ENCODE measurements at regions not wholly inside any gene's neighbourhood (a gene's known extent, or its start where the extent isn't known, plus 50 kb on each side); places are given as distances from the start of the nearest gene placed in this dataset.

- TF ChIP-seq GABPA (IDR thresholded peaks at IDR 0.05; ENCODE audit: low read depth) (no peak), FOXK2 (IDR thresholded peaks at IDR 0.05) (no peak), HSF1 (IDR thresholded peaks at IDR 0.05; ENCODE audit: low read depth, low read length) (no peak)
Measured at GRCh38 chr4:131288441-131288840, 1860.7 kb upstream of the PCDH10 start (continued).

- SMC1A ChIA-PET (ENCODE audit: uncharacterized antibody, unreplicated experiment): no interaction called here
- no peak for TF ChIP-seq CBX3 (IDR thresholded peaks at IDR 0.05; ENCODE audit: borderline replicate concordance, low read depth)
- Histone ChIP-seq H3K9me3 (replicated peaks; ENCODE audit: control insufficient read depth, insufficient read depth, low read length) (no peaks in the 10 kb centered on the region), H4K20me1 (ENCODE audit: control insufficient read depth, insufficient read depth) (no peaks in the 10 kb centered on the region), H2AFZ (ENCODE audit: control insufficient read depth, low read depth, low read length) (no peak overlapping the region), H3K4me3 (no peak overlapping the region), H3K27me3 (replicated peaks in 1 of 2; ENCODE audit: control insufficient read depth in 2 of 2, insufficient read depth in 2 of 2, low read length in 1 of 2) (no peaks in the 10 kb centered on the region), H3K36me3 (ENCODE audit: control insufficient read depth in 2 of 2, insufficient read depth in 2 of 2, low read length in 1 of 2) (no peaks in the 10 kb centered on the region), H3K4me2 (ENCODE audit: control insufficient read depth, insufficient read depth) (no peak overlapping the region), H3K4me1 (ENCODE audit: control insufficient read depth, insufficient read depth, low read length) (no peaks in the 10 kb centered on the region), H3K79me2 (ENCODE audit: control insufficient read depth, insufficient read depth, low read length) (no peaks in the 10 kb centered on the region), H3K9ac (ENCODE audit: control insufficient read depth, insufficient read depth, low read length) (no peak overlapping the region), H3K27ac (ENCODE audit: control insufficient read depth, insufficient read depth) (no peak overlapping the region)
- ATAC-seq (no peak), FAIRE-seq (no peak), DNase-seq (ENCODE audit: low read depth, low spot score) (no peak)
- POLR2A ChIA-PET: no interaction called here
- WGBS (ENCODE audit: insufficient coverage, insufficient replicate concordance, low lambda C conversion rate, missing lambda C conversion rate): 0% methylated on average over 1 of the region's 1 CpG
- BruUV-seq (replicated peaks): no TSS peak
- in situ Hi-C loops (cut with MboI) (no loop called here), intact Hi-C loops (cut with micrococcal nuclease; ENCODE audit: unreplicated experiment) (no loop called here)
- CTCF ChIA-PET: no interaction called here
- RAD21 ChIA-PET (ENCODE audit: unreplicated experiment): no interaction called here
Measured at GRCh38 chr4:131296192-131296591, 1852.9 kb upstream of the PCDH10 start.

DNA sequence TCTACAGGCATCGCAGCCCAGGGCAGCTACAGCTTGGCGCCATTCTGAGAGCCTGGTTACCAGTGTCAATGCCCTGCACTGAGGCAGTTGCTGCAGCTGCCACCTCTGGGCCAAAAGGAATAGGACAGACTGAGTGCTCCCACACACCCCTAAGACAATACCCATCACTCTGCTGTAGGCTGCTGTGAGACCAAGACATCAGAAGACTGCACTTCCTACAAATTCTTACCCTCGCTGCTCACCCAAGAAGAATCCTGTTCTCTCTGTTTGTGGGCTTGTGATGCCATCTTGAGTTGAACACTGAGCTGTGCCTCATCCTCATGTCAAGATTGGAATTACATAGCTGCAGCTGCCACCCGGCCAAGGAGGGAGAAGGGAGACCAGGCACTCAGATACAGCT is 1847.0 kb upstream of the PCDH10 start:
- Histone ChIP-seq H2AFZ (ENCODE audit: control insufficient read depth, low read depth, low read length) (no peak overlapping the region), H3K27ac (ENCODE audit: control insufficient read depth, insufficient read depth) (no peak overlapping the region), H3K9ac (ENCODE audit: control insufficient read depth, insufficient read depth, low read length) (no peak overlapping the region), H3K79me2 (ENCODE audit: control insufficient read depth, insufficient read depth, low read length) (no peaks in the 10 kb centered on the region), H3K4me3 (no peak overlapping the region), H3K27me3 (replicated peaks in 1 of 2; ENCODE audit: control insufficient read depth in 2 of 2, insufficient read depth in 2 of 2, low read length in 1 of 2) (no peaks in the 10 kb centered on the region), H3K36me3 (ENCODE audit: control insufficient read depth in 2 of 2, insufficient read depth in 2 of 2, low read length in 1 of 2) (no peaks in the 10 kb centered on the region), H4K20me1 (ENCODE audit: control insufficient read depth, insufficient read depth) (no peaks in the 10 kb centered on the region), H3K4me2 (ENCODE audit: control insufficient read depth, insufficient read depth) (no peak overlapping the region), H3K4me1 (ENCODE audit: control insufficient read depth, insufficient read depth, low read length) (no peaks in the 10 kb centered on the region), H3K9me3 (replicated peaks; ENCODE audit: control insufficient read depth, insufficient read depth, low read length) (no peaks in the 10 kb centered on the region)
- intact Hi-C loops (cut with micrococcal nuclease; ENCODE audit: unreplicated experiment): no loop called here
- in situ Hi-C loops (cut with MboI): no loop called here
- 25% methylated on average over 4 of the region's 4 CpGs for WGBS (ENCODE audit: insufficient coverage, insufficient replicate concordance, low lambda C conversion rate, missing lambda C conversion rate)
- POLR2A ChIA-PET: no interaction called here
- BruUV-seq (replicated peaks): no TSS peak
- ATAC-seq: peak; percentile 50
- no peak for TF ChIP-seq RAD21 (IDR thresholded peaks at IDR 0.05; ENCODE audit: insufficient read depth, low read depth, low read length)
- TF ChIP-seq, protein P1, sequence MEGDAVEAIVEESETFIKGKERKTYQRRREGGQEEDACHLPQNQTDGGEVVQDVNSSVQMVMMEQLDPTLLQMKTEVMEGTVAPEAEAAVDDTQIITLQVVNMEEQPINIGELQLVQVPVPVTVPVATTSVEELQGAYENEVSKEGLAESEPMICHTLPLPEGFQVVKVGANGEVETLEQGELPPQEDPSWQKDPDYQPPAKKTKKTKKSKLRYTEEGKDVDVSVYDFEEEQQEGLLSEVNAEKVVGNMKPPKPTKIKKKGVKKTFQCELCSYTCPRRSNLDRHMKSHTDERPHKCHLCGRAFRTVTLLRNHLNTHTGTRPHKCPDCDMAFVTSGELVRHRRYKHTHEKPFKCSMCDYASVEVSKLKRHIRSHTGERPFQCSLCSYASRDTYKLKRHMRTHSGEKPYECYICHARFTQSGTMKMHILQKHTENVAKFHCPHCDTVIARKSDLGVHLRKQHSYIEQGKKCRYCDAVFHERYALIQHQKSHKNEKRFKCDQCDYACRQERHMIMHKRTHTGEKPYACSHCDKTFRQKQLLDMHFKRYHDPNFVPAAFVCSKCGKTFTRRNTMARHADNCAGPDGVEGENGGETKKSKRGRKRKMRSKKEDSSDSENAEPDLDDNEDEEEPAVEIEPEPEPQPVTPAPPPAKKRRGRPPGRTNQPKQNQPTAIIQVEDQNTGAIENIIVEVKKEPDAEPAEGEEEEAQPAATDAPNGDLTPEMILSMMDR (IDR thresholded peaks at IDR 0.05 in 2 of 3, conservative IDR thresholded peaks at IDR 0.05 in 1 of 3; ENCODE audit: control insufficient read depth in 2 of 3, extremely low read depth in 1 of 3, insufficient read depth in 1 of 3, low read depth in 3 of 3, low read length in 3 of 3): 0 out of 6 replicates have a peak, but pooled peaks of 1 of the 3 experiments have one; percentile 2
- CTCF ChIA-PET: interaction anchor here (0.6 to 1.4 kb wide), 2 partner anchors 43 to 805 kb away, joined by 3 to 4 read pairs; no protein-coding TSS in a partner anchor
- no peak for FAIRE-seq
- RAD21 ChIA-PET (ENCODE audit: unreplicated experiment): no interaction called here
- DNase-seq (ENCODE audit: low read depth, low spot score): no peak
- SMC1A ChIA-PET (ENCODE audit: uncharacterized antibody, unreplicated experiment): interaction anchor here (1.4 to 1.7 kb wide), 2 partner anchors 10 to 597 kb away, joined by 3 to 7 read pairs; no protein-coding TSS in a partner anchor

All from GM12878 (cell line).